Bronchial epithelial cell (primary cell): ENCODE measurements at regions not wholly inside any gene's neighbourhood (a gene's known extent, or its start where the extent isn't known, plus 50 kb on each side); places are given as distances from the start of the nearest gene placed in this dataset.

Experiments used
- DNase-seq: peaks from one replicate; pipeline ENCODE4 v3.0.0-alpha.2; 2010; ENCODE audit warnings: low read depth
- FAIRE-seq: peaks from 2 replicates; lab custom pipeline; 2011; peaks lifted over from hg19 to GRCh38; lab: Jason Lieb, UNC
- H3K27me3 ChIP-seq: 2 replicates; pipeline ENCODE4 v1.5.1; 2011; ENCODE audit warnings: low read length; ENCODE audit not compliant: control insufficient read depth, insufficient read depth
- H3K36me3 ChIP-seq: 2 replicates; pipeline ENCODE4 v1.5.1; 2011; ENCODE audit warnings: low read length; ENCODE audit not compliant: control insufficient read depth, insufficient read depth
- H3K4me3 ChIP-seq: 2 replicates; pipeline ENCODE4 v1.5.1; 2011; ENCODE audit warnings: mild to moderate bottlenecking, low read depth, low read length, control low read depth
- CTCF ChIP-seq: IDR thresholded peaks from 2 replicates; pipeline ENCODE4 v1.5.1; 2011; ENCODE audit warnings: mild to moderate bottlenecking, moderate library complexity, low read length, control low read depth, inconsistent platforms; ENCODE audit not compliant: insufficient read depth, severe bottlenecking

- DNase-seq (no peak), FAIRE-seq (no peak)
- Histone ChIP-seq H3K4me3 (no peak overlapping the region), H3K36me3 (no peaks in the 10 kb centered on the region), H3K27me3 (no peaks in the 10 kb centered on the region)
- TF ChIP-seq CTCF, result no peak
Measured at GRCh38 chr15:39453620-39454019, 127.3 kb upstream of the THBS1 start.

GRCh38 chr15:39454189-39454986 lies 126.5 kb upstream of the THBS1 start:
- DNase-seq (no peak), FAIRE-seq (no peak)
- TF ChIP-seq CTCF, result no peak
- Histone ChIP-seq H3K36me3 (no peaks in the 10 kb centered on the region), H3K4me3 (no peak overlapping the region), H3K27me3 (no peaks in the 10 kb centered on the region)

- peak; percentile 75 for DNase-seq
- H3K27me3 ChIP-seq, result no peaks in the 10 kb centered on the region
- no peaks in the 10 kb centered on the region for H3K36me3 ChIP-seq
- no peak for TF ChIP-seq CTCF
- FAIRE-seq, result no peak
- H3K4me3 ChIP-seq, result no peak overlapping the region
Measured at GRCh38 chr15:39455471-39455991, 125.3 kb upstream of the THBS1 start.

- H3K36me3 ChIP-seq, result no peaks in the 10 kb centered on the region
- no peaks in the 10 kb centered on the region for H3K27me3 ChIP-seq
- FAIRE-seq (no peak), DNase-seq (no peak)
- no peak for TF ChIP-seq CTCF
- H3K4me3 ChIP-seq, result no peak overlapping the region
Measured at GRCh38 chr15:39456159-39456558, 124.7 kb upstream of the THBS1 start.

GRCh38 chr15:39456582-39457330 lies 124.1 kb upstream of the THBS1 start:
- DNase-seq (no peak), FAIRE-seq (no peak)
- TF ChIP-seq CTCF, result no peak
- H3K4me3 ChIP-seq, result no peak overlapping the region
- H3K36me3 ChIP-seq, result no peaks in the 10 kb centered on the region
- no peaks in the 10 kb centered on the region for H3K27me3 ChIP-seq
